Choroid plexus epithelial cell (primary cell): ENCODE measurements at regions not wholly inside any gene's neighbourhood (a gene's known extent, or its start where the extent isn't known, plus 50 kb on each side); places are given as distances from the start of the nearest gene placed in this dataset.

Experiments used
- DNase-seq: peaks from one replicate; pipeline ENCODE4 v3.0.0-alpha.2; 2010; ENCODE audit warnings: low read depth
- H3K4me3 ChIP-seq: 2 replicates; pipeline ENCODE4 v1.5.1; 2011; ENCODE audit warnings: low read depth, mild to moderate bottlenecking, control low read depth, low read length, moderate library complexity
- TF ChIP-seq, protein P1 (sequence below): conservative IDR thresholded peaks from 2 replicates; pipeline ENCODE4 v1.5.1; 2011; ENCODE audit warnings: low read depth, mild to moderate bottlenecking, control low read depth, inconsistent platforms, low read length, moderate library complexity

DNA sequence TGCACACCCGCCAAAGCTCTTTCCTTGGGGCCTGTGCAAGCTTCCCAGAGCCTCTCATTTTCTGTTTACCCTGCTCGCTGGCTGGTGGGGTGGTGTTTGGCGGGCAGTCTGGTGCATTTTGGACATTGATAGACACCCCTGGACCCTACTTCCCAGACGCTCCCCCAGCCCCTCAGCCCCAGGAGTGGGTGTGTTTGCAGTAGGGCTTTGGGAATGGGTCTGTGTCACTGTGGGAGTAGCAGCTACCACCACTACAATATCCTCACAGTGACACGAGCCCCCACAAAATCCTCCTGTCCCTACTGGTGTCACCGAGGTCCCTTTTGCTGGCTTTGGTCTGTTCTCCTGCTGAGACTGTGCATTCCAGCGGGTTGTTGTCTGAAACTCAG, 371.3 kb downstream of the TMEM121 start:
- TF ChIP-seq, protein P1, sequence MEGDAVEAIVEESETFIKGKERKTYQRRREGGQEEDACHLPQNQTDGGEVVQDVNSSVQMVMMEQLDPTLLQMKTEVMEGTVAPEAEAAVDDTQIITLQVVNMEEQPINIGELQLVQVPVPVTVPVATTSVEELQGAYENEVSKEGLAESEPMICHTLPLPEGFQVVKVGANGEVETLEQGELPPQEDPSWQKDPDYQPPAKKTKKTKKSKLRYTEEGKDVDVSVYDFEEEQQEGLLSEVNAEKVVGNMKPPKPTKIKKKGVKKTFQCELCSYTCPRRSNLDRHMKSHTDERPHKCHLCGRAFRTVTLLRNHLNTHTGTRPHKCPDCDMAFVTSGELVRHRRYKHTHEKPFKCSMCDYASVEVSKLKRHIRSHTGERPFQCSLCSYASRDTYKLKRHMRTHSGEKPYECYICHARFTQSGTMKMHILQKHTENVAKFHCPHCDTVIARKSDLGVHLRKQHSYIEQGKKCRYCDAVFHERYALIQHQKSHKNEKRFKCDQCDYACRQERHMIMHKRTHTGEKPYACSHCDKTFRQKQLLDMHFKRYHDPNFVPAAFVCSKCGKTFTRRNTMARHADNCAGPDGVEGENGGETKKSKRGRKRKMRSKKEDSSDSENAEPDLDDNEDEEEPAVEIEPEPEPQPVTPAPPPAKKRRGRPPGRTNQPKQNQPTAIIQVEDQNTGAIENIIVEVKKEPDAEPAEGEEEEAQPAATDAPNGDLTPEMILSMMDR = no peak
- H3K4me3 ChIP-seq = no peak overlapping the region
- no peak for DNase-seq

DNA sequence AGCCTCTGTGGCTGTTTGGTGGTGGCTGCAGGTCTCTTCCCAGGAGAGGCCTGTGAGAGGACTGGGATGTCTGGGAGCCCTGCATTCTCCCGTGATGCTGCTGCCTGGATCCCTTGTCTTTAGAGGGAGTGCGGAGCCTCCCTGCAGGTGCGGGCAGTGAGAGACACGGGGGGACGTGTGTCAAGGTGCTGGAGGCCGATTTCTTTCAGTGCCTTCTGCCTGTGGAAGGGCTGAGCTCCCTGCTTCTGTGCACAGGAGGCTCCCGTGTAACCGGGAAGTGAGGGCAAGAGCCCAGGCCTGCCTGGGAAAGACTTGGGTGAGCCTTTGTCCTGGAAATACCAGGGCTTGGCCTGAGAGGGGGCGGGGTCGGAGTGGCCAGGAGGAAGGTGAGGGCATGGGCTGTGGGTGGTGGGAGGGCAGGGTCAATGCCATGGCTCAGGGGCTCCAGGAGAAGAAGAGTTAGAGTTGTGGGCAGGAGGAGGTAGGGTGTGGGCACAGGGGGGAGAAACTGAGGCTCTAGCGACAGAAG, 372.2 kb downstream of the TMEM121 start:
- H3K4me3 ChIP-seq = no peak overlapping the region
- DNase-seq = no peak
- TF ChIP-seq, protein P1 = no peak

DNA sequence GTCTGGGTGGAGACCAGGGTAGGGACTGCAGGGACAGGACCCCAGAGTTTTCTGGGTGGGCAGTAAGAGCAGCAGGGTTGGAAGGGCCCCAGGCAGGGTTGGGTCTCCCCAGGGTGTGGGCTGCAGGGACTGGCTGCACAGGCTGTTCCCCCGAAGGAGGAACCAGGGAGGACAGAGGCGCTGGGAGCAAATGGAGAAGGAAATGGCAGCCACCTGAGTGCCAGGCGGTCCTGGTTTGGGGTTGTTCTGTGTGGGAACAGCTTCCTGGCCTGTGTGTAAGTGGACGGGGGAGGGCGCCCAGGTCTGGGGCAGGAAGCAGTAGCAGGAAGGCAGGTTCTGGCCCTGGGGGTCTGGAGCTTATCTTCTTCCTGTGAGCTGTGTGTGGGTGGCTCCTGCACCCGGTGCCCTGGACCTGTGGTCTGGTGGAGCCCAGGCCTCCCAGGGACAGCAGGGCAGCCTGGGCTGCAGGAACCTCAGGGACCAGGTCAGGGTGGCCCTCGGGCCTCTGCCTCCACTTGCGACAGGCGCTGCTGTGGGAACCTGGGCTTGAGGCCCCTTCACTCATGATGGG, 372.8 kb downstream of the TMEM121 start:
- no peak overlapping the region for H3K4me3 ChIP-seq
- TF ChIP-seq, protein P1 = no peak
- DNase-seq = no peak

DNA sequence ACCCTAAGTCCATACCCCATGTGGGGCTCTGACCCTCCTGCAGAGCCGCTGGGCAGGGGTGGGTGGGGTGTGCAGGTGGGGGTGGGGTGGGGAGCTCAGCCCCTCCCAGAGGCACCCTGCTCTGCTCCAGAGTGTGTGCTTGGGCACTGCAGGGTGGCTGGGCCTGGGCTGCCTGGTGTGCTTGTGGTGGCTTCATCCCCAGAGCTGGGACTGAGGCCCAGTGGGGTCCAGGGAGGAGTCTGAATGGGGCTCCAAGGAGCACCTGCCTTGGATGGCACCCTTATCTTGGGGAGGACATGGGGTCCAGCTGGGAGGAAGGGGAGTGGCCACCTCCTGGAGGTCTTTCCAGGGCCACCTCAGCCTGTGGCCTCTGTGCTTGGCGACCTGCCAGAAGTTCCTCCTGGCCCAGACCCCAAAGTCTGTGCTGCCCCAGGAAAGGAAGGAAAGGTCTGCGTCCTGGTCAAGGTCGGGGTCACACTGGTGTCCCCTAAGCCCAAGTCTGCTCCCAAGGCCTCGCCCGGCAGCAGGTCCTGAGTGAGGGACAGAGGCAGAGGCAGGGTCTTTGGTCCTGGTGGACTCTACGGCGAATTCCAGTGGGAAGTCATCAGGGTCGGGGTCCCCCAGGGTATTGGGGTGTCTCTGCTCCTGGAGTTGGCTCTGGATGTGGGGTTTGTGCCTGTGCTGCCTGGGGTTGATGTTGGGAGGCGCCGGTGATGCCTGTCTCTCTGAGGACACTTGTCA, 373.4 kb downstream of the TMEM121 start:
- TF ChIP-seq, protein P1 = no peak
- DNase-seq = no peak
- H3K4me3 ChIP-seq = no peak overlapping the region

GRCh38 chr14:105900398-105901160, 374.2 kb downstream of the TMEM121 start:
- TF ChIP-seq, protein P1 = no peak
- no peak overlapping the region for H3K4me3 ChIP-seq
- no peak for DNase-seq

- TF ChIP-seq, protein P1 = no peak
Measured at GRCh38 chr14:105901226-105901625, 374.8 kb downstream of the TMEM121 start.

More at GRCh38 chr14:105901226-105901625, 374.8 kb downstream of the TMEM121 start:
- no peak for DNase-seq
- no peak overlapping the region for H3K4me3 ChIP-seq
